GM19351 (cell line): ENCODE measurements at regions not wholly inside any gene's neighbourhood (a gene's known extent, or its start where the extent isn't known, plus 50 kb on each side); places are given as distances from the start of the nearest gene placed in this dataset.
"Not testable (repeated sequence)": the region's sequence is repeated elsewhere in the genome, so short reads cannot be mapped to it uniquely, and the experiment has no call there.

Experiments
- ATAC-seq: cut with Tn5 transposase; IDR thresholded peaks from one replicate; pipeline ENCODE4 v1.9.1; 2021; ENCODE audit warnings: mild to moderate bottlenecking, moderate library complexity; ENCODE audit not compliant: unreplicated experiment

- ATAC-seq: no peak
These were observed 153.7 kb downstream of the IL20RB start for GRCh38 chr3:137111497-137111896.

DNA sequence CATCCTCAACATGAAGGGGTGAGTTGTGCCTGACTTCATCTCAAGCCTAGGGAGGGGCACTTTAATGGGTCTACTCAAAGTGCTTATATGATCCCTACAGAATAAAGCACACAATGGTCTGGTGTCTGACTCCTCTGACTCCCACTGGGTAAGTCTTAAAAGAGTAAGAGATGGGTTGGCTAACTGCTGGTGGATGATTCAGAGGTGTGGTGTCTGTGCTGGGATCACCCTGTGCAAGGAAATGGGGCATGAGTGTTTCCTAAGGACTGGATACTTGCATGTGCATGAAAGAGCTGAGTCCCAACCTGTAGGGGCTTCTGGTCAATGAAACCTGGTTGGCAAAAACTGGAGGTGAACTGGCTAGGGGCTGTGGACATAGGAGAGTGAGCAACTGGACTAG lies 158.8 kb downstream of the IL20RB start:
- no peak for ATAC-seq

DNA sequence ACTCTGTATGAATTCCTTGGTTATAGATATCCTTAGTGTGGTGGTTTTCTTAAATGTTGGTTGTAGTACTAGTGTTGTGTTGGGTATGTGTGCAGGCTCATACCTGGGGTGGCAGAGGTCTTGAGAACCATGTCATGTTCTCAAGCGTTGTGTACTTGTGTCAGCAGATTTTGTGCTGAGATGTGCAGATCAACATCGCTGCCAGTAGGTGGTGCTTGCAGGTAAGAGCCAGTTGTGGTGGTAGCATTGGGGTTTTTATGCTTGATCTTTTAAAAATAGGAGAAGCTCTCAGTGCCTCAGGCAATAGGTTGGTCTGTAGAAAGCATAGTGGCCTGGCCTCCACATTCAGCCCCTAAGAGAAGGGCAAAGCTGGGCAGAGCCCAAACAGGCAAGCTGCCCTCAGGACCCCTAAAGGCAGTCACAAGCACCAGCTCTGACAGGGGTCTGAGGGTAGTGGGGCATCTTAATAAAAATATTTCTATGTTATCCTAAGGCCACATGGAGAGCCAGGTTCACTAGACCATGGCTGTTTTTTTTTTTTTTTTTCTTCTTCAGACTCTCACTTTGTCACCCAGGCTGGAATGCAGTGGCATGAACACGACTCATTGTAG lies 164.0 kb downstream of the IL20RB start:
- ATAC-seq: peak; percentile 91

DNA sequence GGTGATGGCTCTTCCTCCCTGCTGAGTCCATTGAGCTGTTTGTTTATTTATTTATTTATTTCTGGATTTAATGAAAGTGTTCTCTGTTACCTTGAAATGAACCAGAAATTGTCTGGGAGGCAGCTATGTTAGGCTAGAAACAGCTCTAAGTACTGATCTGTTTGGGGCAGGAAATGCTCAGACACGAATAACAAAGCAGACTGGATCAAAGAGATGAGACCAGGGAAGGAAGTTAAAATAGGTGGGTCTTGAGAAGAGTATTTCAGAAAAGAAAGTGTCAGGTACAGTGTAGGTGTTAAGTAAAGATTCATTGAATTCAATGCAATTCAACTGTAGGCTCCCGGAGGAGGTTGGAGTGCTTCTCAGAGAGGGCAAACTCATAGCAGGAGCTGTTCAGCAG lies 173.3 kb downstream of the IL20RB start:
- no peak for ATAC-seq

DNA sequence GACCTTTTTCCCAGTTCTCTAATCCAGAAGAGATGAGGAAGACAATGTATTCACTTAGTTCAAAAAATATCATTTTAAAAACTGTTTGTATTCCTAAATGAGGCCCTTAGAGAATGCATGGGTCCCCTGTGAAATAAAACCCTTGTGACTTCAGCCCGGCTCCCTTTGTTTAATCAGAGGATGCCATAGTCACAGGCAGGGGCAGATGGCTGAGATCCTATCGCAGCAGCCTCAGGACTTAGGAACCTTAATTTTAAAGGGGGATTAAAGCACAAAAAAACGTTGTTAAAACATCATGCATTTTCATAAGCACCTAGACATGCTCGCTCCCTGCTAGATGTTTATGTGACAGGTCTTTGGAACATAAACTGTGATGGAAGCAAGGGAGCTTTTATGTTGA lies 176.6 kb downstream of the IL20RB start:
- ATAC-seq: no peak

- no peak for ATAC-seq
These were observed 190.6 kb downstream of the IL20RB start for GRCh38 chr3:137148406-137148805.

DNA sequence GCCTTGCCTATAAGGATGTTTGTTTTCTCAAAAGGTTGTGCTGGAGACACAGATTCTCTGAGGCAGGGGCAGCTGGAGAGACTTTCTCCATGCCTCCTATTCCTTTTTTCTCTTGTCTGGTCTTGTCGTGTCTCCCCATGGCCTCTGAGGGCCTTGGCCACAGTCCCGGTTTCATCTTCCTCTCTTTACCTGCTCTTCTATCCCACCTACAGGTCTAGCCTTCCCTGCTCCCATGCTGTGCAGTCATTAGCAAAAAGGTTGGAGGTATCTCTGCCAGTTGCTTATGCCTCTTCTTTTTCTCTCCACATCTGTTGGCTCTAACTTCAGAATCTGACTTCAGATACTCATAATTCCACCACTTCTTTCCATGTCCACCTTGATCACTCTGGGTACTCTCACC lies 191.1 kb downstream of the IL20RB start:
- ATAC-seq: no peak

GRCh38 chr3:137150825-137151224 lies 193.0 kb downstream of the IL20RB start:
- no peak for ATAC-seq

DNA sequence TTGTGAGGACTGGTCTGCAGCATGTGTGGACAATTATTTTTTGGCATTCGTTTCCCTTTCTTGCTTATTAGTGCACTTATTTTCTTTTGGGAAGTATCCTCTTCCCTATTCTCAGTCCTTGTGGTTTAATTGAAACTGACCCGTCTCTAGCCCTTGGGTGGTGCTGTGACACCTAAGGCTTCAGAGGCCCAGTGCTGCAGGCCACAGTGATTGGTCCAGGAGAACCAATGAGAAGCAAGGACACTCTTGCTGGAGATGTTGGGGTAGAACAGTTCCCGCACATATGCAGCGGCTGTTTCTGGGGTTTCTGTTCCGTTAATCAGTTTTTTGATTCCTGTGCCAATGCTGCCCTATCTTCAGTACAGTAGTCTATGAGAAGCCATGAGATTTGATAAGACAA lies 195.3 kb downstream of the IL20RB start:
- ATAC-seq: not testable (repeated sequence)

DNA sequence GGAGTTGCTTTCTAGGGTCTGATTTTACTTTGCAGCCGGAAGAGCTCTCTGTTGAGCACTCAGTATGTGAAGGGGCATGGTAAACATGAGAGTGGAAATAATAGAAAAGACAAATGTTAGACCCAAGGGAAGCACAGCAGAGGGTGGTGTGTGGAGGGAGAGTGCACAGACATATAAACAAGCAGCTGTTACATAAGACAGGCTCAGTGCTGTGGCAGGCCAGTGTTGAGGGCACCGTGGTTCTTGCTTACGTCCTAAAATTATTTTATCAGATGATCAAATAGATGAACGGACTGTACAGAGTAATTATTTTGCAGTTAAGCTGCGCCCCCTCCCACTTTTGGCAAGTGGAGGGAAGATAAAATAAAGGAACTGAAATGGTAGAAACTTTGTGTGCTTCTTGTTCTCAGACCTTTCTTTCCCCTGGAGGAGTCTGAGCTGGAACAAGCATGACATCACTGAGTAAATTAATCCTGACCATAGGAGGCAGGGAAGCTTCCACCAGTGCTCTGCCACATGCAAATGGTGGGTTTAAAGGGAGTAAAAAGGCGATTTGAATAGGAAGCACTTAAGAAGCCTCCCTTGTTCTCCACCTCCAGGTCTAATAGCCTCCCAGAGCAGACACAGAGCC lies 205.6 kb downstream of the IL20RB start:
- ATAC-seq: no peak

DNA sequence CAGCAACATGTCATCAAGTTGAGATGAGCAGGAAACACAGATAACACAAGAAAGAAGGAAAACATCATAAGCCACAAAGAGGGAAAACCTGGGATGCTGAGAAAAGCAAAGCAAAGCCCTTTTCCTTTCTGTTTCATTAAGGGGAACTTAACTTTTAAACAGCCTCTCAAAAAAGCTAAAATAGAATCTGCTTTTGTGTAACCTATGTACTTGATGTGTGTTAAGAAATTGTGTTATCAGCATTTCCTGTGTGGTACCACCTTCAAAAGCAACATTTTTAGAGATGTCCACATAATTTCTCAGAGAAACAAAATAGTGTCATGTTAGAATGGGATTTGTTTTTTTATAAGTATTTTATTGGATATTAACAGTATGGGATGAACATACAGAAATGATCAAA lies 206.2 kb downstream of the IL20RB start:
- no peak for ATAC-seq

DNA sequence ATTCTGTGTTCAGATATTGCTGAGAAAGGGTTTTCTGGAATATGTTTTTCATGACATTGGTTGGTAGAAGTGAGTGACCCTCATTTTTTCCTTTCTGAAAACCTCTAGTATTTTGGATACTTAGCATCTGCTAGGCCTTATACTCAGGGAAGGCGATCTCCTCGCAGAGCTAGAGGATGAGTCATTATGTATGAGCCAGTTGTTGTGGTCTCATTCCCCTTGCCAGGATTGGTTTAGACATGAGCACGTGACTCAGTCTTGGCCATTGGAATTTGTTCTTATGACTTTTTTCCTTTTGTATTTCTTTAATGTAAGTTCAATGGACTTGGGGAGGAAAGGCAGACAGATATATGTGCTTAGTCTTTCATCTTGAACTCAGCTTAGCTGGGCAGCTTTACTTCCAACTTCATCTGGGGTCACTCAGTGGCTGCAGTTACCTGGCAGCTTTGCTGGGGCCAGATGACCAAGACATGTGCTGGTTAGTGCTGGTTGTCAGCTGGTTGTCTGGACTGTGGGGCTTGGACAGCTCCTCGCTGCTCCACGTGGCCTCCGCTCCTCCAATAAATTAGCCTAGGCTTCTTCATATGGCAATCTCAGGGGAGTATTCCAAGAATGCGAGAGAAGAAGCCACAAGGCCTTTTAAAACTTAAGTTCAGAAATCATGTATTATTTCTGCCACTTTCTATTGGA lies 207.5 kb downstream of the IL20RB start:
- no peak for ATAC-seq

GRCh38 chr3:137171834-137172603 lies 214.2 kb downstream of the IL20RB start:
- ATAC-seq: peak; percentile 51

DNA sequence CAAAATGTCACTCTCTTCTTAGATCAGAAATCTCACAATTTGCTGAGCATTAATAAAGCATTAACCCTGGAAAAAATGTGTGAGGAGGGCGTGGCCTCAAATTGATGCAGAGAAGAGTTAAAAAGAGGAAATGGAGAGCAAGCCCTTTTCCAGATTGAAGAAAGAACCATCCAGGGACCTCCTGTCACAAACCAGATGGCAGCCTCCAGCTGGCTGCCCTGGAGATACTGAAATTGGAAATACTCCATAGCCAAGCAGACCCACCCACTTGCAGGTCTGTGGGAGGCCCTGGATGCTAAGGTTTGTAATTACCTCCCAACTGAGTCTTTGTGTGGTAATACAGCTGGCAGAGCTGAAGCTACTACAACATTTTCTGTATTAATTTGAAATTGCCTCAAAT lies 214.9 kb downstream of the IL20RB start:
- no peak for ATAC-seq

- ATAC-seq: no peak
These were observed 216.7 kb downstream of the IL20RB start for GRCh38 chr3:137174514-137174913.

DNA sequence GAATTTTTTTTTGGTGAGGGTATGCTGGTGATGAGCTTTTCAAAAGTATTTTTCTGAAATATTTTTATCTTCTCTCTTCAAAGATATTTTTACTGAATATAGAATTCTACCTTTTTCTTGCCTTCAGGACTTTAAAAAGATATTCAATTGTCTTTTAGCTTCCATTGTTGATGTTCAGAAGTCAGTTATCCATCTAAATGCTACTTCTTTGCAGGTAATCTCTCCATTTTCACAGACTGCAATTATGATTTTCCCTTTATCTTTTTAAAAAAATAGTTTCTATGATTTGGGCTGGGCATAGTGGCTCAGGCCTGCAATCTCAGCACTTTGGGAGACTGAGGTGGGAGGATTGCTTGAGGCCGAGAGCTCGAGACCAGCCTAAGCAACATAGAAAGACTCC lies 222.4 kb downstream of the IL20RB start:
- ATAC-seq: no peak

- ATAC-seq: no peak
These were observed 233.5 kb downstream of the IL20RB start for GRCh38 chr3:137191133-137191923.

DNA sequence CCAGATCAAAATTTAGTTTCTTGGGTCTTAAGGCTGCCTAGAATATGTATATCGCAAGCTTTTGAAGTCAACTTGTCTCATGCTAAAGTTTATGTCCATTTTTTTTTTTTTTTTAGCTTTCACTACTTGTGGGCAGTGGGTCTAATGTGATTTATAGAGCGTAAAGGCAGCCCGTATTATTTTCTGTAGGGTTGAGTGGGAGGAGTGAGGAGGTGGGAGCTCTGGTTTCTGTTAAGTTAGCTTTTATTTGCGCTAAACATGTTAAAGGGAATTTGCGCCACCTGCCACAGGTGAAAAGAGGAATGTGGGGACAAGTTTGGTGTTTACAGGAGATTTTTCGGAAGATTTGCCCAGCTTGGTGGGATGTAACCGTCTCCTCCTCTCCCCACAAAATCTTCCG lies 234.2 kb downstream of the IL20RB start:
- ATAC-seq: no peak

- ATAC-seq: no peak
These were observed 236.5 kb downstream of the IL20RB start for GRCh38 chr3:137194301-137194700.

GRCh38 chr3:137198374-137198773 lies 240.6 kb downstream of the IL20RB start:
- ATAC-seq: not testable (repeated sequence)

- peak; percentile 60 for ATAC-seq
These were observed 241.9 kb downstream of the IL20RB start for GRCh38 chr3:137199678-137200077.
